Glomerular visceral epithelial cell (primary cell): ENCODE measurements at regions not wholly inside any gene's neighbourhood (a gene's known extent, or its start where the extent isn't known, plus 50 kb on each side); places are given as distances from the start of the nearest gene placed in this dataset.
"Not testable (repeated sequence)": the region's sequence is repeated elsewhere in the genome, so short reads cannot be mapped to it uniquely, and the experiment has no call there.

Source experiments
- DNase-seq: peaks from one replicate; pipeline ENCODE4 v3.0.0-alpha.2; 2016; ENCODE audit errors: extremely low spot score

DNA sequence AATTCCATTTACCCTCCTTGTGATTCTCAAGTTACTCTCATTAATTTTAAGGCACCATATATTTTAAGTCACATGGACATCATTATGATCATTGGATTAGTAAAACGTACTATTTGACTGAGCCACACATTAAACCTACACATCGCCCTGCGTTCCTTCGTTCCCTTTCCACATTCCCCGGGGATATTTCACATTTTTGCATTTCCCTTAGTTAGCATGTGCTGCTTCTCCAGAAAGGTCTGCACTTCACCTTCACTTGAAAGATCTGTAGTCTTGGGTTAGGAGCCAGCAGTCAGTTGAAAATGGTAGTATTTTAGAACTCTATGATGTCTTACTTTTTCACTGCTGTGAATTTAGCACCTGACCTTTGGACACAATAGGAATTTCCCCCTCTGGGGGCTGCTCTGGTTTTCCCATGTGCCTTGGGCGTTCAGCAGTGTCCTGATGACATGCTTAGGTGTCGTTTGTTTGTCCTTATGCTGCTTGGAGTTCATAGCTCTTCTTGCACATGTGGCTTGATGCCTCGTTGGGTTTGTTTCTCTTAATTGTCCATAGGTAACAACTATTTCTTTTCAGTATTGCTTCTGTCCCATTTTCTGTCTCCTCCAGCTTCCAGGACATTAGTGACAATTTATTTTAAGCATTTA is 56.9 kb upstream of the NBPF20 start:
- not testable (repeated sequence) for DNase-seq

DNA sequence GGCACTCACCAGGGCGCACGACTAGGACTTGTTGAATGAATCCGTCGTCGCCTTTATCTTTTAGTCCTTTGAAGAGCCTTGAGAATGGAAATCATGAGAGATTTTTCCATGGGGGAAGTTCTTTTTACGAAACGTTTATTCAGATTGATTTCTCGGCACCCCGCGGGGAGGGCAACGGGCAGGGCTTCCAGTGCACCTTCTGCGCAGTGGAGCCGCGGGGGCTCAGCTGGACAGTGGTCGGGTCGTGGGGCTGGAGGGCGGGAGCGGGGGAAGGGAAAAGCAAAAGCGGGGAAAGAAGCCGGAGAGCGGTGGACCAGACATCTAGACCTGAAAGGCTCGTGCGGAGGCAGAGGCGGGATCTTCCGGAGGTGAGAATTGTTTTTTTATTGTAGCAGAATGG is 50.6 kb upstream of the NBPF20 start:
- DNase-seq, result not testable (repeated sequence)

GRCh38 chr1:145475369-145475915 is 50.0 kb upstream of the NBPF20 start:
- peak; percentile 42 for DNase-seq
